Neural progenitor cell (in vitro differentiated cells): ENCODE measurements at regions not wholly inside any gene's neighbourhood (a gene's known extent, or its start where the extent isn't known, plus 50 kb on each side); places are given as distances from the start of the nearest gene placed in this dataset.
"Not testable (repeated sequence)": the region's sequence is repeated elsewhere in the genome, so short reads cannot be mapped to it uniquely, and the experiment has no call there.

Experiments used
- DNase-seq: peaks from one replicate; pipeline ENCODE4 v3.0.0-alpha.2; 2016; ENCODE audit warnings: low spot score
- H2AFZ ChIP-seq: fragments of 200-600 bp; sonication (generic); replicated peaks from 2 replicates; pipeline ENCODE4 v1.6.1; 2016; ENCODE audit warnings: antibody characterized with exemption
- H3F3A ChIP-seq: fragments of 200-600 bp; sonication (generic); 2 replicates; pipeline ENCODE4 v1.6.1; 2016; ENCODE audit warnings: antibody characterized with exemption, low read depth
- H3K27ac ChIP-seq: fragments of 200-600 bp; sonication (generic); 2 replicates; pipeline ENCODE4 v1.5.1; 2016; ENCODE audit warnings: mild to moderate bottlenecking
- H3K27me3 ChIP-seq: fragments of 200-600 bp; sonication (generic); 2 replicates; pipeline ENCODE4 v1.6.1; 2016; ENCODE audit warnings: mild to moderate bottlenecking, moderate library complexity
- H3K36me3 ChIP-seq: fragments of 200-600 bp; sonication (generic); 2 replicates; pipeline ENCODE4 v1.5.1; 2016
- H3K4me1 ChIP-seq: fragments of 200-600 bp; sonication (generic); 2 replicates; pipeline ENCODE4 v1.6.1; 2016; ENCODE audit warnings: mixed run types
- H3K4me2 ChIP-seq: fragments of 200-600 bp; sonication (generic); 2 replicates; pipeline ENCODE4 v1.6.1; 2016
- H3K4me3 ChIP-seq: fragments of 200-600 bp; sonication (generic); 2 replicates; pipeline ENCODE4 v1.5.1; 2016
- H3K79me2 ChIP-seq: fragments of 200-600 bp; sonication (generic); 2 replicates; pipeline ENCODE4 v1.6.1; 2016; ENCODE audit warnings: low read depth
- H3K9ac ChIP-seq: fragments of 200-600 bp; sonication (generic); 2 replicates; pipeline ENCODE4 v1.6.1; 2016
- H3K9me3 ChIP-seq: fragments of 200-600 bp; sonication (generic); 2 replicates; pipeline ENCODE4 v1.5.1; 2016; ENCODE audit warnings: low read depth
- H4K20me1 ChIP-seq: fragments of 200-600 bp; sonication (generic); 2 replicates; pipeline ENCODE4 v1.6.1; 2016; ENCODE audit warnings: low read depth
- H3K27ac Mint-ChIP-seq: 3 replicates; pipeline ENCODE4 v1.8.0; 2021; ENCODE audit warnings: mixed read lengths
- H3K27me3 Mint-ChIP-seq: 2 replicates; pipeline ENCODE4 v1.8.0; 2022; ENCODE audit warnings: low read depth, mild to moderate bottlenecking, inconsistent platforms, moderate library complexity, mixed read lengths; ENCODE audit not compliant: insufficient read depth
- H3K36me3 Mint-ChIP-seq: 3 replicates; pipeline ENCODE4 v1.8.0; 2021; ENCODE audit warnings: mixed read lengths
- H3K4me1 Mint-ChIP-seq: 3 replicates; pipeline ENCODE4 v1.8.0; 2021; ENCODE audit warnings: mixed read lengths
- H3K4me3 Mint-ChIP-seq: 3 replicates; pipeline ENCODE4 v1.8.0; 2021; ENCODE audit warnings: mild to moderate bottlenecking, moderate library complexity, mixed read lengths
- H3K9me3 Mint-ChIP-seq: 3 replicates; pipeline ENCODE4 v1.8.0; 2020; ENCODE audit warnings: mixed read lengths

DNA sequence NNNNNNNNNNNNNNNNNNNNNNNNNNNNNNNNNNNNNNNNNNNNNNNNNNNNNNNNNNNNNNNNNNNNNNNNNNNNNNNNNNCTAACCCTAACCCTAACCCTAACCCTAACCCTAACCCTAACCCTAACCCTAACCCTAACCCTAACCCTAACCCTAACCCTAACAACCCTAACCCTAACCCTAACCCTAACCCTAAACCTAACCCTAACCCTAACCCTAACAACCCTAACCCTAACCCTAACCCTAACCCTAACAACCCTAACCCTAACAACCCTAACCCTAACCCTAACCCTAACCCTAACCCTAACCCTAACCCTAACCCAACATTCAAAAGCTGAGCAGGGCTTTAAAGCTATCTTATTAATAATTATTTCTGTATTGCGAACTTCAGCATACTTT, 182.5 kb upstream of the FAM20C start:
- H3K4me3 Mint-ChIP-seq, H3K27ac Mint-ChIP-seq, H3K9me3 Mint-ChIP-seq: not testable (repeated sequence)

DNA sequence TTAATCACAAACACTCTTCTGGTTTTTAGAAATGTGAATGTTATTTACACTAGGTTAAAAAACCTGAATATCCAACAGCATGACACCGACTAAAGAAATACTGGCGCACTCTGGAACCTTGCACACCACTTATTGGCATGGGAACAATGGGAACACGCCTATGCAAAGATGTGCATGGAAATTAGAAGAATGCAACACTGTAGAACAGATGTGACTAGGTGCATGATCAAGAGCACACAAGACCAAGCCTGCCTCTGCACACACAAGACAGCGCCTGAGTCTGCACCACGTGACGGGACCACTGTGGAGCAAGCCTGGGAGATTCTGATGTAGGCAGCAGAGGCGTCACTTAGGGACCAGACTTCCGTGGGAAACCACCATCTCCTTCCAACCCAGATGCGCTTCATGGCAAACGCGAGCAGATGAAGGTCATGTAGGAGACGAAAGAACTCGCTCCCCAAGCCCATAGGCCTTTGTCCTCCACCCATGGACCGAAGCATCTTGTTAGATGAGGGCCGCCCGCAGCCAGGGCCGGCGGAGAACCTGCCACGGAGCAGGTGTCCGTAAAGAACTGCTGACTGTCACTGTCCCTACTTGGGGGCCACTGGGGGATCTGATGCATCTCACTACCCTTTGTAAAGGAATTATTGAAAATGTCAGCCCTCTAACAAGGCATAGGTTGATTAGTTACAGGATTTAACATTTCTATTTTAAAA, 159.6 kb upstream of the FAM20C start:
- not testable (repeated sequence) for H3K9me3 Mint-ChIP-seq, H3K9me3 ChIP-seq, H3K4me2 ChIP-seq, H3K79me2 ChIP-seq, H3K4me3 ChIP-seq, DNase-seq, H3K4me1 Mint-ChIP-seq, H3K4me3 Mint-ChIP-seq, H3K27ac Mint-ChIP-seq, H2AFZ ChIP-seq, H3K4me1 ChIP-seq, H3K36me3 ChIP-seq, H3K27me3 Mint-ChIP-seq, H3K27me3 ChIP-seq, H3K27ac ChIP-seq, H3F3A ChIP-seq, H3K36me3 Mint-ChIP-seq, H4K20me1 ChIP-seq, H3K9ac ChIP-seq

More for the DNA sequence above, 182.5 kb upstream of the FAM20C start:
- H3K4me1 Mint-ChIP-seq, H2AFZ ChIP-seq, H3F3A ChIP-seq, H3K27me3 Mint-ChIP-seq, H4K20me1 ChIP-seq, H3K4me2 ChIP-seq, H3K36me3 ChIP-seq, H3K4me3 ChIP-seq, H3K36me3 Mint-ChIP-seq, H3K79me2 ChIP-seq, H3K4me1 ChIP-seq, DNase-seq, H3K27me3 ChIP-seq, H3K9ac ChIP-seq, H3K27ac ChIP-seq, H3K9me3 ChIP-seq: not testable (repeated sequence)

DNA sequence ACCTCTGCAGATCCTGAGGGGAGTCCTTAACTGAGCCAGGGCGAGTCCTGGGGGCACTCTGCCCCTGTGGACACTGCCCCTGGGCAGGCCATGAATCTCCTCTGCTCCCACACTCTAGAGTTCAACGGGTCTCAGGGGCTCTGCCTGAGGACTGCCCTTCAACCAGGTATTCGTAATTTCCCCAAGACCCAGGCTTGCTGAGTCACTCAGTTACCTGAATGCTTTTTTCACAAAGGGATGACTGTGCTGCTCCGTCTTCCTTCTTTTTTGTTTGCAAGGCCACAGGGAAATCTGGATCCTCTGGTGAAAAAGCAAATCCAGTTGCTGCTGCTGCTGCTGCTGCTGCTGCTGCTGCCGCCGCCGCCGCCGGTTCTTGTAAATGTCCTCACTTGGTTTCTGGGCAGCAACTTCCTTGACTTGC, 157.2 kb upstream of the FAM20C start:
- not testable (repeated sequence) for H3K9me3 Mint-ChIP-seq, H3K27ac Mint-ChIP-seq, H3F3A ChIP-seq, H3K4me1 Mint-ChIP-seq, H3K4me1 ChIP-seq, H3K4me3 ChIP-seq, DNase-seq, H3K36me3 Mint-ChIP-seq, H3K9ac ChIP-seq, H3K4me2 ChIP-seq, H4K20me1 ChIP-seq, H3K27ac ChIP-seq, H3K4me3 Mint-ChIP-seq, H3K27me3 ChIP-seq, H3K9me3 ChIP-seq, H2AFZ ChIP-seq, H3K27me3 Mint-ChIP-seq, H3K36me3 ChIP-seq, H3K79me2 ChIP-seq

DNA sequence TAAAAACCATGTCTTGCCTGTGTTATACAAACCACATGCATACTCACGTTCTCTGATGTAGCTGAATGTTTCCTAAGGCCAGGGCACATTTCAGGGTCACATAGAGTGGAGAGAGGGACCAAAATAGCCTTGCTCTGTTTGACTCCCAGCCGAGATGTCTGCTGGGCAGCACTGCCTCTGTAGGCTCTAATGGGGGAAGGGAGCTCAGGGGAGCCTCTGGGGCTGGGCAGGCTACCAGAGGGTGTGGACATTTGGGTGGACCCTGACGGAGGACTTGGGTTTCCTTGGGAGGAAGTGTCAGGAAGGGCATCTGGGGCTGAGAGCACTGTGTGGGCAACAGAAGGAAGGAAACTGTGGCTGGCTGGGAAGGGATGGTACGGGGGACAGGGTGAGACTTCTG, 155.8 kb upstream of the FAM20C start:
- H3K4me3 ChIP-seq, DNase-seq, H3K36me3 ChIP-seq, H3K27ac Mint-ChIP-seq, H3F3A ChIP-seq, H4K20me1 ChIP-seq, H3K9ac ChIP-seq, H3K27ac ChIP-seq, H3K9me3 ChIP-seq, H3K4me1 Mint-ChIP-seq, H3K4me2 ChIP-seq, H3K27me3 ChIP-seq, H3K4me3 Mint-ChIP-seq, H3K4me1 ChIP-seq, H3K36me3 Mint-ChIP-seq, H3K79me2 ChIP-seq, H3K27me3 Mint-ChIP-seq, H2AFZ ChIP-seq, H3K9me3 Mint-ChIP-seq: not testable (repeated sequence)

DNA sequence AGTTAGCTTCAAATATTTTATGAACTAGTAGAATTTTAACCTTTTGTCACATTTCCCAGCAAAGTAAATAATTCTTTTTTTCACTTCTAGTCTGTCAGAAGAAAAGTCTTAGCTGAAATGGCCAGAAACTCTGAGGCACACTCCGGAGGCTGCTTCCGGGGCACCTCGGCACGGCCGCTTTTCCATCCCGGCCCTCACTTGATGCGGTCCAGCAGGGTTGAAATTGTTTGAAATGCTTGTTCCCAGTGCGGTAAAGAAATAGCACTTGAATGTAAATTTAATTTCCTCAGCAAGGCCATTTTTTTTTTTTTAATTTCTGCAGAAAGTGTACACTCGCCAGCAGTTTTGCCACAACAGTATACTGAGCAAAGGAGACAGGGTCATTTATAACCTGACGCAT, 154.7 kb upstream of the FAM20C start:
- not testable (repeated sequence) for H3K4me2 ChIP-seq, H3K9me3 ChIP-seq, H4K20me1 ChIP-seq, H2AFZ ChIP-seq, H3K9ac ChIP-seq, H3K79me2 ChIP-seq, H3K36me3 Mint-ChIP-seq, H3K27ac Mint-ChIP-seq, H3K4me1 Mint-ChIP-seq, H3K9me3 Mint-ChIP-seq, H3K4me3 ChIP-seq, H3K27me3 ChIP-seq, H3K4me1 ChIP-seq, DNase-seq, H3F3A ChIP-seq, H3K27ac ChIP-seq, H3K36me3 ChIP-seq, H3K4me3 Mint-ChIP-seq, H3K27me3 Mint-ChIP-seq

DNA sequence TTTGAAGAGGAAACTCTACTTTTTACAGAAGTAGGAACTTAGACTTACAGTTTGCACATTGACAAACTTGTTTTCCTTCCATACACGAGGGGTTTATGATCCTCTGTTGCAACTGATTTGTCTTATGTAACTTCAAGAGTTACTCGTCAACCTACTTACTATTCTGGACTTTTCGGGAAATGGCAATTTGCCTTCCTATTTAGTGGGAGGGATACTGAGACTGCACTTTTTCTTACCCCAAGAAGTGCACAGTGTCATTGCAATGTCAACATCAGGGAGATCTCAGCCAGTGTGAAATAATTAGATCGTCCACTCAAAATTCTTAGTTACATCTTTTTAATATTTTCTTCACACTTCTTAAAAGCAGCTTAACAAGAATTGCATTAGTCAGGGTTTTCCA, 153.9 kb upstream of the FAM20C start:
- H3K4me1 Mint-ChIP-seq, H3K27me3 ChIP-seq, H3K27ac ChIP-seq, H3K4me2 ChIP-seq, H3K4me1 ChIP-seq, H3K4me3 ChIP-seq, H3F3A ChIP-seq, H3K27me3 Mint-ChIP-seq, H2AFZ ChIP-seq, H3K9me3 ChIP-seq, H4K20me1 ChIP-seq, H3K36me3 Mint-ChIP-seq, H3K9ac ChIP-seq, H3K36me3 ChIP-seq, DNase-seq, H3K9me3 Mint-ChIP-seq, H3K79me2 ChIP-seq, H3K27ac Mint-ChIP-seq, H3K4me3 Mint-ChIP-seq: not testable (repeated sequence)
